K562 (cell line): ENCODE measurements at regions not wholly inside any gene's neighbourhood (a gene's known extent, or its start where the extent isn't known, plus 50 kb on each side); places are given as distances from the start of the nearest gene placed in this dataset.

Source experiments
- ATAC-seq: fragments of 200-7000 bp; cut with Tn5 transposase; 3 replicates; pipeline ENCODE4 v1.9.1; 2020; ENCODE audit warnings: moderate library complexity
- BruUV-seq: library from RNA; stranded (reverse); fragments of 400-500 nt; replicated peaks from 2 replicates; lab custom pipeline; 2021; lab: Mats Ljungman, UMichigan
- CTCF ChIA-PET: fragments of 300-600 bp; formaldehyde crosslinking; extraction: SDS; loops from one replicate; lab custom pipeline; 2021; ENCODE audit warnings: low intra/inter-chr PET ratio; lab: Yijun Ruan, JAX
- POLR2A ChIA-PET: fragments of 300-600, 350-650 bp; sonication (Branson Sonifier 250); formaldehyde crosslinking; extraction: SDS; loops from one replicate; lab custom pipeline; 2021; ENCODE audit warnings: antibody characterized with exemption, inconsistent platforms; lab: Yijun Ruan, JAX
- DNase-seq, 4 experiments: peaks; one replicate each; pipeline versions ENCODE4 v3.0.0 to v3.0.0-alpha.2; 2011 to 2018; ENCODE audit warnings: low spot score in 3 of 4, mixed read lengths in 3 of 4; ENCODE audit errors: extremely low read depth in 1 of 4
- FAIRE-seq: peaks from 2 replicates; lab custom pipeline; 2011; peaks lifted over from hg19 to GRCh38; lab: Jason Lieb, UNC
- H2AFZ ChIP-seq: 2 replicates; pipeline ENCODE4 v1.6.0; 2011; ENCODE audit warnings: low read depth, low read length, control low read depth, inconsistent platforms
- H3K27ac ChIP-seq: fragments of 200-600 bp; 3 replicates; pipeline ENCODE4 v1.8.0; 2011; ENCODE audit warnings: low read depth, mild to moderate bottlenecking, control low read depth, inconsistent platforms, low read length, moderate library complexity, mixed read lengths; ENCODE audit errors: extremely low read depth
- H3K27me3 ChIP-seq, 2 experiments: fragments of 300-600 bp in 1 of 2; 2 replicates in 1 of 2; 3 replicates in 1 of 2; pipeline versions ENCODE4 v1.6.0 to v1.8.0; 2011; ENCODE audit warnings: inconsistent platforms in 2 of 2, low read length in 2 of 2, mild to moderate bottlenecking in 1 of 2, mixed read lengths in 1 of 2, moderate library complexity in 1 of 2; ENCODE audit not compliant: control insufficient read depth in 2 of 2, insufficient read depth in 2 of 2
- H3K36me3 ChIP-seq: fragments of 300-600 bp; 3 replicates; pipeline ENCODE4 v1.8.0; 2011; ENCODE audit warnings: mild to moderate bottlenecking, low read length, inconsistent platforms; ENCODE audit not compliant: control insufficient read depth, insufficient read depth
- H3K4me1 ChIP-seq, 2 experiments: fragments of 200-600 bp in 1 of 2; replicated peaks in 1 of 2; 2 replicates in 1 of 2; 3 replicates in 1 of 2; pipeline versions ENCODE4 v1.5.1 to v1.8.0; 2011; ENCODE audit warnings: inconsistent platforms in 2 of 2, low read length in 2 of 2, mild to moderate bottlenecking in 1 of 2, mixed read lengths in 1 of 2, moderate library complexity in 1 of 2; ENCODE audit not compliant: control insufficient read depth in 2 of 2, insufficient read depth in 2 of 2
- H3K4me2 ChIP-seq: 2 replicates; pipeline ENCODE4 v1.6.1; 2011; ENCODE audit warnings: low read length, control low read depth, inconsistent platforms, mixed read lengths; ENCODE audit not compliant: insufficient read depth
- H3K4me3 ChIP-seq: fragments of 200-600 bp; sonication (generic), shearing (Covaris generic); 2 replicates; pipeline ENCODE4 v1.5.1; 2016; ENCODE audit warnings: control low read depth, inconsistent platforms
- H3K79me2 ChIP-seq: fragments of 200-600 bp; 3 replicates; pipeline ENCODE4 v1.8.0; 2011; ENCODE audit warnings: low read length, inconsistent platforms; ENCODE audit not compliant: control insufficient read depth, insufficient read depth
- H3K9ac ChIP-seq, 2 experiments: 2 replicates each; pipeline versions ENCODE4 v1.6.0 to v1.6.1; 2011; ENCODE audit warnings: low read depth in 2 of 2, low read length in 2 of 2, control low read depth in 1 of 2, inconsistent platforms in 1 of 2, mild to moderate bottlenecking in 1 of 2, mixed read lengths in 1 of 2; ENCODE audit not compliant: insufficient read depth in 1 of 2
- H3K9me1 ChIP-seq: one replicate; pipeline ENCODE4 v1.6.0; 2011; ENCODE audit warnings: inconsistent platforms, mild to moderate bottlenecking, low read length, moderate library complexity; ENCODE audit not compliant: control insufficient read depth, insufficient read depth
- H3K9me3 ChIP-seq: replicated peaks from 2 replicates; pipeline ENCODE4 v1.5.1; 2011; ENCODE audit warnings: low read depth, low read length, inconsistent platforms; ENCODE audit not compliant: control insufficient read depth, insufficient read depth
- H4K20me1 ChIP-seq: replicated peaks from 2 replicates; pipeline ENCODE4 v1.6.1; 2011; ENCODE audit warnings: low read length, inconsistent platforms, mixed read lengths; ENCODE audit not compliant: control insufficient read depth, insufficient read depth
- RBBP5 ChIP-seq: fragments of 200-600 bp; sonication (generic); IDR thresholded peaks from 2 replicates; pipeline ENCODE4 v1.6.1; 2012; ENCODE audit warnings: borderline replicate concordance, mild to moderate bottlenecking, low read length, control low read depth, inconsistent platforms; ENCODE audit not compliant: insufficient read depth, poor library complexity, severe bottlenecking
- RFX1 ChIP-seq: fragments of 450-650 bp; IDR thresholded peaks from 2 replicates; pipeline ENCODE4 v1.6.1; 2016; ENCODE audit warnings: mild to moderate bottlenecking, moderate library complexity
- ZNF217 ChIP-seq: sonication (generic); formaldehyde crosslinking; IDR thresholded peaks from 2 replicates; pipeline ENCODE4 v1.8.0; 2022; ENCODE audit warnings: mild to moderate bottlenecking, missing genetic modification reagents
- ZNF76 ChIP-seq: fragments of 250-450 bp; sonication (Bioruptor Pico); IDR thresholded peaks from 2 replicates; pipeline ENCODE4 v1.4.0; 2020; ENCODE audit warnings: mild to moderate bottlenecking, moderate library complexity, borderline replicate concordance
- in situ Hi-C: fragments of 300-500 bp; cut with MboI; formaldehyde crosslinking; loops from 4 replicates; pipeline ENCODE4 v1.15.0; 2018; ENCODE audit warnings: inconsistent platforms, mixed read lengths
- intact Hi-C: fragments of 100-400 bp; cut with micrococcal nuclease; formaldehyde crosslinking; loops from 2 replicates; pipeline ENCODE4 v1.14.2; 2022
- TF ChIP-seq, protein P1 (sequence below): IDR thresholded peaks from 2 replicates; pipeline ENCODE4 v1.6.1; 2011; ENCODE audit not compliant: insufficient read length; ENCODE audit errors: extremely low read depth
- TF ChIP-seq, protein P2 (sequence below): sonication (generic); formaldehyde crosslinking; IDR thresholded peaks from 2 replicates; pipeline ENCODE4 v1.8.1; 2023; ENCODE audit warnings: mild to moderate bottlenecking, missing genetic modification reagents, moderate library complexity

DNA sequence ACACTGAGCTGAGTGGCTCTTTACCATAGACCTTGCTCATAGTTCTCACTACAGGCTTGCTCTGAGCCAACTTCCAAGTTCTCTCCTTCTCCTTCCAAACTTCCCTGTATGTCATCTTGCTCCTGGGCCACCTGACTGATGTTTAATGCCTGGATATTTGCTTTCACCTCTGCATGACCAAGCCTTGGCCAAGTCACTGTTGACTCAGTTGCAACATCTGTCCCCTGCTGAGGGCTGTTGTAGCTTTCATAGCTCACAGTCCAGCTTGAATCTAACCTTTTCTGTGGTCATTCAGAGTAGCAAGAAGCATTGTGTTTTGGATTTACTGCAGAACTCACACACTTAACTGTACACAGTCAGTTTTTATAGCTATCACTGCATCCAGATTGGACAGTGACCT, 171.8 kb upstream of the ROPN1 start (continued):
- TF ChIP-seq, protein P1, sequence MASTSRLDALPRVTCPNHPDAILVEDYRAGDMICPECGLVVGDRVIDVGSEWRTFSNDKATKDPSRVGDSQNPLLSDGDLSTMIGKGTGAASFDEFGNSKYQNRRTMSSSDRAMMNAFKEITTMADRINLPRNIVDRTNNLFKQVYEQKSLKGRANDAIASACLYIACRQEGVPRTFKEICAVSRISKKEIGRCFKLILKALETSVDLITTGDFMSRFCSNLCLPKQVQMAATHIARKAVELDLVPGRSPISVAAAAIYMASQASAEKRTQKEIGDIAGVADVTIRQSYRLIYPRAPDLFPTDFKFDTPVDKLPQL, result no peak
- TF ChIP-seq ZNF76, result no peak
- no peak for TF ChIP-seq ZNF217

DNA sequence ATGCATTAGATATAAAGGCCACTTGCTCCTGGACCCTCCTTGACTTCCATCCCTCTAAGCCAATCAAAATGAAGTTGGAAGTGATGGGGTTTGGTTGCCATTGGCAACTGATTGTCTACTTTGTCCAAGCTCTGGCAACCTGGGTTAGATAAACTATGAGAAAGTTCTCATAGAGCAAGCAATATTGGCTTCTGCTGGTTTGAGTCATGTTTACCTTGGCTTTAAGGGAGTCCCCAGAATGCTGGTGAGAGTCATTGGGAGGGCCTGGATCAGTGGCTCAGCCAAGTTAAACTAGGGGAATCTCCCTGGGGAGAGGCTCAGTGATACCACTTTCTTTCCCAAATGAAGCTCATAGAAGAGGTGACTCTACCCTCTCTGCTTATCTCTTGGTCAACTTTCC, 176.3 kb upstream of the ROPN1 start:
- no peaks in the 10 kb centered on the region for H4K20me1 ChIP-seq
- no peak overlapping the region for H3K4me3 ChIP-seq

More for the DNA sequence above, 176.3 kb upstream of the ROPN1 start:
- no peak for ATAC-seq
- Histone ChIP-seq H3K79me2 (no peaks in the 10 kb centered on the region), H3K9me3 (no peaks in the 10 kb centered on the region), H3K27me3 (no peaks in the 10 kb centered on the region), H3K36me3 (no peaks in the 10 kb centered on the region), H3K9ac (no peak overlapping the region), H3K4me1 (no peaks in the 10 kb centered on the region), H3K9me1 (peaks cover 3% of the 10 kb centered on the region), H2AFZ (no peak overlapping the region), H3K27ac (no peak overlapping the region), H3K4me2 (no peak overlapping the region)
- intact Hi-C loops, result no loop called here
- FAIRE-seq, result no peak
- in situ Hi-C loops, result no loop called here
- TF ChIP-seq RBBP5, result no peak
- TF ChIP-seq, protein P2, sequence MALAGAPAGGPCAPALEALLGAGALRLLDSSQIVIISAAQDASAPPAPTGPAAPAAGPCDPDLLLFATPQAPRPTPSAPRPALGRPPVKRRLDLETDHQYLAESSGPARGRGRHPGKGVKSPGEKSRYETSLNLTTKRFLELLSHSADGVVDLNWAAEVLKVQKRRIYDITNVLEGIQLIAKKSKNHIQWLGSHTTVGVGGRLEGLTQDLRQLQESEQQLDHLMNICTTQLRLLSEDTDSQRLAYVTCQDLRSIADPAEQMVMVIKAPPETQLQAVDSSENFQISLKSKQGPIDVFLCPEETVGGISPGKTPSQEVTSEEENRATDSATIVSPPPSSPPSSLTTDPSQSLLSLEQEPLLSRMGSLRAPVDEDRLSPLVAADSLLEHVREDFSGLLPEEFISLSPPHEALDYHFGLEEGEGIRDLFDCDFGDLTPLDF (CRISPR knock-in tag), result no peak
- TF ChIP-seq RFX1, result peak; percentile 44
- POLR2A ChIA-PET, result no interaction called here
- BruUV-seq, result no TSS peak
- CTCF ChIA-PET, result no interaction called here
- no peak for DNase-seq
